ENCODE measurements at regions not wholly inside any gene's neighbourhood (a gene's known extent, or its start where the extent isn't known, plus 50 kb on each side); places are given as distances from the start of the nearest gene placed in this dataset.

- in situ Hi-C loops (cut with MboI; ENCODE audit: low sequenced_read_pairs in 4 of 4) = no loop called here
- no peaks in the 10 kb centered on the region for H3K27me3 ChIP-seq
- TF ChIP-seq CTCF (IDR thresholded peaks at IDR 0.05 in 4 of 5, conservative IDR thresholded peaks at IDR 0.05 in 1 of 5) (no peak), POLR2A (IDR thresholded peaks at IDR 0.05) (no peak)
- H3K36me3 ChIP-seq = no peaks in the 10 kb centered on the region
- no peak overlapping the region for H3K27ac ChIP-seq
- DNase-seq (no peak), ATAC-seq (no peak)
- no peak overlapping the region for H3K4me3 ChIP-seq
- no peaks in the 10 kb centered on the region for H3K9me3 ChIP-seq
- intact Hi-C loops (cut with DNase I; ENCODE audit: low total_unique reads) = no loop called here
- H3K4me1 ChIP-seq = no peaks in the 10 kb centered on the region
Observed at GRCh38 chr5:166240705-166241104, 2050.7 kb upstream of the WWC1 start.

GRCh38 chr5:166245556-166245955, 2045.9 kb upstream of the WWC1 start:
- no peaks in the 10 kb centered on the region for H3K27me3 ChIP-seq
- H3K36me3 ChIP-seq = no peaks in the 10 kb centered on the region
- no peak for ATAC-seq
- H3K27ac ChIP-seq = no peak overlapping the region
- no peaks in the 10 kb centered on the region for H3K9me3 ChIP-seq
- H3K4me3 ChIP-seq = no peak overlapping the region
- no peak for TF ChIP-seq CTCF (IDR thresholded peaks at IDR 0.05 in 4 of 5, conservative IDR thresholded peaks at IDR 0.05 in 1 of 5)
- no peak for TF ChIP-seq POLR2A (IDR thresholded peaks at IDR 0.05)
- intact Hi-C loops (cut with DNase I; ENCODE audit: low total_unique reads) = no loop called here
- H3K4me1 ChIP-seq = no peaks in the 10 kb centered on the region
- no peak for DNase-seq
- in situ Hi-C loops (cut with MboI; ENCODE audit: low sequenced_read_pairs in 4 of 4) = no loop called here

GRCh38 chr5:166251786-166252185, 2039.7 kb upstream of the WWC1 start:
- H3K9me3 ChIP-seq = no peaks in the 10 kb centered on the region
- H3K4me3 ChIP-seq = no peak overlapping the region
- H3K4me1 ChIP-seq = no peaks in the 10 kb centered on the region
- in situ Hi-C loops (cut with MboI; ENCODE audit: low sequenced_read_pairs in 4 of 4) (no loop called here), intact Hi-C loops (cut with DNase I; ENCODE audit: low total_unique reads) (no loop called here)
- H3K27ac ChIP-seq = no peak overlapping the region
- no peaks in the 10 kb centered on the region for H3K36me3 ChIP-seq
- DNase-seq = no peak
- ATAC-seq = no peak
- TF ChIP-seq POLR2A (IDR thresholded peaks at IDR 0.05) (no peak), CTCF (IDR thresholded peaks at IDR 0.05 in 4 of 5, conservative IDR thresholded peaks at IDR 0.05 in 1 of 5) (no peak)
- no peaks in the 10 kb centered on the region for H3K27me3 ChIP-seq

- no peak for TF ChIP-seq CTCF (IDR thresholded peaks at IDR 0.05 in 4 of 5, conservative IDR thresholded peaks at IDR 0.05 in 1 of 5)
- TF ChIP-seq POLR2A (IDR thresholded peaks at IDR 0.05) = no peak
- Histone ChIP-seq H3K27me3 (no peaks in the 10 kb centered on the region), H3K4me1 (no peaks in the 10 kb centered on the region), H3K36me3 (no peaks in the 10 kb centered on the region), H3K27ac (no peak overlapping the region), H3K9me3 (no peaks in the 10 kb centered on the region), H3K4me3 (no peak overlapping the region)
- no peak for ATAC-seq
- DNase-seq = no peak
- in situ Hi-C loops (cut with MboI; ENCODE audit: low sequenced_read_pairs in 4 of 4) = no loop called here
- intact Hi-C loops (cut with DNase I; ENCODE audit: low total_unique reads) = no loop called here
Observed at GRCh38 chr5:166257661-166258060, 2033.8 kb upstream of the WWC1 start.

- H3K4me1 ChIP-seq = no peaks in the 10 kb centered on the region
- no peak overlapping the region for H3K27ac ChIP-seq
- H3K4me3 ChIP-seq = no peak overlapping the region
- H3K27me3 ChIP-seq = no peaks in the 10 kb centered on the region
- ATAC-seq (no peak), DNase-seq (no peak)
- in situ Hi-C loops (cut with MboI; ENCODE audit: low sequenced_read_pairs in 4 of 4) = no loop called here
- H3K9me3 ChIP-seq = no peaks in the 10 kb centered on the region
- no peaks in the 10 kb centered on the region for H3K36me3 ChIP-seq
- TF ChIP-seq POLR2A (IDR thresholded peaks at IDR 0.05) (no peak), CTCF (IDR thresholded peaks at IDR 0.05 in 4 of 5, conservative IDR thresholded peaks at IDR 0.05 in 1 of 5) (no peak)
- intact Hi-C loops (cut with DNase I; ENCODE audit: low total_unique reads) = no loop called here
Observed at GRCh38 chr5:166262395-166262794, 2029.0 kb upstream of the WWC1 start.

Data from gastrocnemius medialis (tissue), 4 donors.